Liver (tissue), 8 donors: ENCODE measurements at regions not wholly inside any gene's neighbourhood (a gene's known extent, or its start where the extent isn't known, plus 50 kb on each side); places are given as distances from the start of the nearest gene placed in this dataset.

Source experiments
- DNase-seq: peaks from one replicate; pipeline ENCODE4 v3.0.0-alpha.2; 2017; ENCODE audit warnings: low spot score
- H3K27ac ChIP-seq, 2 donors: one replicate each; pipeline ENCODE4 v1.7.0; 2013; ENCODE audit warnings: inconsistent platforms in 2 of 2, low read length in 2 of 2, control low read depth in 1 of 2, low read depth in 1 of 2, mild to moderate bottlenecking in 1 of 2
- H3K27me3 ChIP-seq, 4 donors: one replicate each; pipeline versions ENCODE4 v1.6.1 to v1.7.0; 2013; ENCODE audit warnings: low read length in 3 of 4, inconsistent platforms in 1 of 4, mild to moderate bottlenecking in 1 of 4, moderate library complexity in 1 of 4; ENCODE audit not compliant: control insufficient read depth in 4 of 4, insufficient read depth in 4 of 4
- H3K36me3 ChIP-seq, 4 donors: one replicate each; pipeline versions ENCODE4 v1.6.1 to v1.7.0; 2013; ENCODE audit warnings: low read length in 3 of 4, mild to moderate bottlenecking in 3 of 4, low read depth in 1 of 4, moderate library complexity in 1 of 4; ENCODE audit not compliant: control insufficient read depth in 4 of 4, insufficient read depth in 3 of 4
- H3K4me1 ChIP-seq, 4 donors: one replicate each; pipeline versions ENCODE4 v1.6.1 to v1.7.0; 2013; ENCODE audit warnings: low read length in 3 of 4, mild to moderate bottlenecking in 3 of 4, moderate library complexity in 1 of 4; ENCODE audit not compliant: control insufficient read depth in 4 of 4, insufficient read depth in 4 of 4
- H3K4me3 ChIP-seq, 3 donors: one replicate each; pipeline versions ENCODE4 v1.6.1 to v1.7.0; 2013; ENCODE audit warnings: low read length in 3 of 3, control low read depth in 1 of 3, low read depth in 1 of 3, mild to moderate bottlenecking in 1 of 3
- H3K9ac ChIP-seq, 2 donors: one replicate each; pipeline ENCODE4 v1.7.0; 2013; ENCODE audit warnings: low read length in 2 of 2, mild to moderate bottlenecking in 2 of 2, moderate library complexity in 2 of 2, control low read depth in 1 of 2, low read depth in 1 of 2
- H3K9me3 ChIP-seq, 4 donors: one replicate each; pipeline versions ENCODE4 v1.6.1 to v1.7.0; 2013; ENCODE audit warnings: low read length in 3 of 4; ENCODE audit not compliant: control insufficient read depth in 4 of 4
- ATF3 ChIP-seq: IDR thresholded peaks from 2 replicates; pipeline ENCODE4 v1.6.1; 2016; ENCODE audit warnings: antibody characterized with exemption
- CTCF ChIP-seq: fragments of 150-350 bp; IDR thresholded peaks from 2 replicates; pipeline ENCODE4 v1.5.1; 2017; ENCODE audit warnings: improper control_type of control experiment, low read depth, low read length; ENCODE audit not compliant: missing input control
- EGR1 ChIP-seq, 2 donors: IDR thresholded peaks; 2 replicates each; pipeline ENCODE4 v1.6.1; 2016 to 2018; ENCODE audit warnings: antibody characterized with exemption in 2 of 2, low read depth in 2 of 2
- FOXA1 ChIP-seq: IDR thresholded peaks from 2 replicates; pipeline ENCODE4 v1.6.1; 2016; ENCODE audit warnings: antibody characterized with exemption
- FOXA2 ChIP-seq: IDR thresholded peaks from 2 replicates; pipeline ENCODE4 v1.6.1; 2016; ENCODE audit warnings: antibody characterized with exemption
- GABPA ChIP-seq, 2 donors: IDR thresholded peaks in 1 of 2; conservative IDR thresholded peaks in 1 of 2; 2 replicates each; pipeline ENCODE4 v1.6.1; 2016; ENCODE audit warnings: antibody characterized with exemption in 2 of 2, mild to moderate bottlenecking in 1 of 2, moderate library complexity in 1 of 2
- HNF4A ChIP-seq, 2 donors: conservative IDR thresholded peaks; 2 replicates each; pipeline ENCODE4 v1.6.1; 2016; ENCODE audit warnings: antibody characterized with exemption in 2 of 2, mild to moderate bottlenecking in 2 of 2
- HNF4G ChIP-seq: IDR thresholded peaks from 2 replicates; pipeline ENCODE4 v1.6.1; 2016; ENCODE audit warnings: antibody characterized with exemption
- JUND ChIP-seq, 2 donors: IDR thresholded peaks; 2 replicates each; pipeline ENCODE4 v1.6.1; 2016; ENCODE audit warnings: antibody characterized with exemption in 2 of 2
- MAX ChIP-seq: IDR thresholded peaks from 2 replicates; pipeline ENCODE4 v1.6.1; 2016; ENCODE audit warnings: antibody characterized with exemption
- RAD21 ChIP-seq, 2 donors: IDR thresholded peaks; 2 replicates each; pipeline ENCODE4 v1.6.1; 2016; ENCODE audit warnings: antibody characterized with exemption in 2 of 2, mild to moderate bottlenecking in 2 of 2
- REST ChIP-seq: IDR thresholded peaks from 2 replicates; pipeline ENCODE4 v1.6.1; 2016; ENCODE audit warnings: antibody characterized with exemption, mild to moderate bottlenecking
- RXRA ChIP-seq, 2 donors: IDR thresholded peaks; 2 replicates each; pipeline ENCODE4 v1.6.1; 2017 to 2018; ENCODE audit warnings: antibody characterized with exemption in 2 of 2, mild to moderate bottlenecking in 1 of 2
- TAF1 ChIP-seq: conservative IDR thresholded peaks from 2 replicates; pipeline ENCODE4 v1.6.1; 2016; ENCODE audit warnings: antibody characterized with exemption, mild to moderate bottlenecking
- ZBTB33 ChIP-seq: IDR thresholded peaks from 2 replicates; pipeline ENCODE4 v1.6.1; 2016; ENCODE audit warnings: antibody characterized with exemption
- WGBS: extraction: QIAGEN DNeasy Blood & Tissue Kit; methylation state at CpG from one replicate; pipeline ENCODE4 v1.1.7; 2013; 5-methylcytosine and 5-hydroxymethylcytosine counted together
- donor health status: healthy.
- donor health status: healthy.
- donor health status: healthy.
- donor health status: healthy.
- donor health status: healthy.

GRCh38 chr1:193568512-193568911 lies 382.1 kb upstream of the B3GALT2 start:
- Histone ChIP-seq H3K4me3 (no peak overlapping the region), H3K27ac (no peak overlapping the region), H3K27me3 (no peaks in the 10 kb centered on the region), H3K36me3 (no peaks in the 10 kb centered on the region), H3K9me3 (no peaks in the 10 kb centered on the region), H3K9ac (no peak overlapping the region), H3K4me1 (peaks cover 0 to 5% (median under 1%) of the 10 kb centered on the region in 4 donors)
- no peak for DNase-seq
- 68% methylated on average over 1 of the region's 1 CpG for WGBS
- TF ChIP-seq HNF4A (conservative IDR thresholded peaks at IDR 0.05) = no peak

- TF ChIP-seq FOXA2 (no peak), GABPA (IDR thresholded peaks at IDR 0.05 in 1 of 2, conservative IDR thresholded peaks at IDR 0.05 in 1 of 2) (no peak), HNF4G (no peak), REST (no peak), HNF4A (conservative IDR thresholded peaks at IDR 0.05) (no peak), EGR1 (IDR thresholded peaks at IDR 0.05; ENCODE audit: low read depth in 2 of 2) (no peak), TAF1 (no peak), CTCF (no peak), RAD21 (IDR thresholded peaks at IDR 0.05) (no peak), ATF3 (no peak), JUND (IDR thresholded peaks at IDR 0.05) (no peak), MAX (no peak), RXRA (IDR thresholded peaks at IDR 0.05) (no peak), FOXA1 (no peak), ZBTB33 (no peak)
- 94% methylated on average over 3 of the region's 3 CpGs for WGBS
- Histone ChIP-seq H3K9ac (no peak overlapping the region), H3K27me3 (no peaks in the 10 kb centered on the region), H3K27ac (no peak overlapping the region), H3K4me3 (no peak overlapping the region), H3K4me1 (peaks cover 0 to 5% (median under 1%) of the 10 kb centered on the region in 4 donors), H3K9me3 (no peaks in the 10 kb centered on the region), H3K36me3 (no peaks in the 10 kb centered on the region)
- no peak for DNase-seq
These were observed 381.5 kb upstream of the B3GALT2 start for GRCh38 chr1:193567937-193568336.
